Sigmoid colon (tissue), 6 donors: ENCODE measurements at regions not wholly inside any gene's neighbourhood (a gene's known extent, or its start where the extent isn't known, plus 50 kb on each side); places are given as distances from the start of the nearest gene placed in this dataset.

Source experiments
- DNase-seq: peaks from one replicate; pipeline ENCODE4 v3.0.0-alpha.2; 2019
- H3K27ac ChIP-seq, 4 donors: fragments of 200-600 bp; sonication (generic); one replicate each; pipeline ENCODE4 v1.5.1; 2016 to 2019; ENCODE audit warnings: mild to moderate bottlenecking in 1 of 4
- H3K27me3 ChIP-seq, 3 donors: fragments of 200-600 bp; sonication (generic); one replicate each; pipeline ENCODE4 v1.5.1; 2019; ENCODE audit warnings: mild to moderate bottlenecking in 1 of 3
- H3K36me3 ChIP-seq, 4 donors: fragments of 200-600 bp; sonication (generic); one replicate each; pipeline ENCODE4 v1.5.1; 2016 to 2019
- H3K4me1 ChIP-seq, 4 donors: fragments of 200-600 bp; sonication (generic); one replicate each; pipeline ENCODE4 v1.5.1; 2017 to 2019
- H3K4me3 ChIP-seq, 4 donors: fragments of 200-600 bp; sonication (generic); one replicate each; pipeline ENCODE4 v1.5.1; 2017 to 2019; ENCODE audit warnings: mild to moderate bottlenecking in 2 of 4, moderate library complexity in 1 of 4
- H3K9me3 ChIP-seq, 4 donors: fragments of 200-600 bp in 3 of 4; sonication (generic) in 3 of 4; one replicate each; pipeline versions ENCODE4 v1.5.1 to v1.6.1; 2013 to 2019
- EP300 ChIP-seq, 4 donors: sonication (generic); formaldehyde crosslinking; IDR thresholded peaks; one replicate each; pipeline ENCODE4 v1.6.1; 2017; ENCODE audit warnings: antibody characterized with exemption in 4 of 4
- POLR2A ChIP-seq, 2 donors: fragments of 450-650 bp; IDR thresholded peaks; one replicate each; pipeline ENCODE4 v1.6.1; 2016; ENCODE audit warnings: antibody characterized with exemption in 2 of 2, mild to moderate bottlenecking in 2 of 2, moderate library complexity in 2 of 2
- POLR2AphosphoS5 ChIP-seq, 4 donors: sonication (generic); formaldehyde crosslinking; IDR thresholded peaks; one replicate each; pipeline ENCODE4 v1.6.1; 2017; ENCODE audit warnings: antibody characterized with exemption in 4 of 4
- WGBS, 2 donors: extraction: QIAGEN DNeasy Blood & Tissue Kit; methylation state at CpG; one replicate each; pipeline ENCODE4 v1.1.7; 2013; 5-methylcytosine and 5-hydroxymethylcytosine counted together
- intact Hi-C: fragments of 100-400 bp; cut with DNase I; formaldehyde crosslinking; loops from one replicate; pipeline ENCODE4 v1.15.1; 2023
- TF ChIP-seq, protein P1 (sequence below), 4 experiments: fragments of 450-650 bp in 3 of 4; fragments of 200-600 bp in 1 of 4; IDR thresholded peaks; one replicate each; pipeline ENCODE4 v1.5.1; 2016 to 2019; ENCODE audit warnings: antibody characterized with exemption in 4 of 4, mild to moderate bottlenecking in 3 of 4, moderate library complexity in 2 of 4
- donor health status: healthy with polysubstance abuse.
- donor health status: healthy.

DNA sequence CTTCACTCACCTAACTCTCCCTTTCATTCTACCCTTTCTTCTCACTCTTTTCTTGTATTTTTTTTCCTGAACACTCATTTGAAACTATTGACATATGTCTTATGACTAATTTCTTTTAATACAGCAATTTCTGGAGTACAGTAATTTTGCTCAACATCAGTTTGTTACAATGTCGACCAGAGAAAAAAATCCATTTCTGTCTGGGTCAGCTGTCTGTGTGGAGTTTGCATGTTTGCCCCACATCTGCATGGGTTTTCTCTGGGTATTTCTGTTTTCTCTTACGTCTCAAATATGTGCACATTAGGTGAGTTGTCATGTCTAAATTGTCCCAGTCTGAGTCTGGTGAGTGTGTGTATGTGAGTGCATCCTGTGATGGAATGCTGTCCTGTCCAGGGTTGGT is 294.8 kb downstream of the HS3ST1 start:
- no peak overlapping the region for H3K27ac ChIP-seq
- WGBS, 2 donors: 75 to 85% methylated on average over 2 of the region's 2 CpGs
- H3K27me3 ChIP-seq: no peaks in the 10 kb centered on the region
- DNase-seq: no peak
- peaks cover 0 to 3% (median 0%) of the 10 kb centered on the region in 4 donors for H3K9me3 ChIP-seq
- no peak overlapping the region for H3K4me3 ChIP-seq
- TF ChIP-seq, protein P1, sequence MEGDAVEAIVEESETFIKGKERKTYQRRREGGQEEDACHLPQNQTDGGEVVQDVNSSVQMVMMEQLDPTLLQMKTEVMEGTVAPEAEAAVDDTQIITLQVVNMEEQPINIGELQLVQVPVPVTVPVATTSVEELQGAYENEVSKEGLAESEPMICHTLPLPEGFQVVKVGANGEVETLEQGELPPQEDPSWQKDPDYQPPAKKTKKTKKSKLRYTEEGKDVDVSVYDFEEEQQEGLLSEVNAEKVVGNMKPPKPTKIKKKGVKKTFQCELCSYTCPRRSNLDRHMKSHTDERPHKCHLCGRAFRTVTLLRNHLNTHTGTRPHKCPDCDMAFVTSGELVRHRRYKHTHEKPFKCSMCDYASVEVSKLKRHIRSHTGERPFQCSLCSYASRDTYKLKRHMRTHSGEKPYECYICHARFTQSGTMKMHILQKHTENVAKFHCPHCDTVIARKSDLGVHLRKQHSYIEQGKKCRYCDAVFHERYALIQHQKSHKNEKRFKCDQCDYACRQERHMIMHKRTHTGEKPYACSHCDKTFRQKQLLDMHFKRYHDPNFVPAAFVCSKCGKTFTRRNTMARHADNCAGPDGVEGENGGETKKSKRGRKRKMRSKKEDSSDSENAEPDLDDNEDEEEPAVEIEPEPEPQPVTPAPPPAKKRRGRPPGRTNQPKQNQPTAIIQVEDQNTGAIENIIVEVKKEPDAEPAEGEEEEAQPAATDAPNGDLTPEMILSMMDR (IDR thresholded peaks at IDR 0.05): no peak
- TF ChIP-seq POLR2AphosphoS5 (IDR thresholded peaks at IDR 0.05): no peak
- TF ChIP-seq POLR2A (IDR thresholded peaks at IDR 0.05): no peak
- TF ChIP-seq EP300 (IDR thresholded peaks at IDR 0.05): no peak
- intact Hi-C loops: no loop called here
- H3K4me1 ChIP-seq: no peaks in the 10 kb centered on the region
- H3K36me3 ChIP-seq: no peaks in the 10 kb centered on the region

DNA sequence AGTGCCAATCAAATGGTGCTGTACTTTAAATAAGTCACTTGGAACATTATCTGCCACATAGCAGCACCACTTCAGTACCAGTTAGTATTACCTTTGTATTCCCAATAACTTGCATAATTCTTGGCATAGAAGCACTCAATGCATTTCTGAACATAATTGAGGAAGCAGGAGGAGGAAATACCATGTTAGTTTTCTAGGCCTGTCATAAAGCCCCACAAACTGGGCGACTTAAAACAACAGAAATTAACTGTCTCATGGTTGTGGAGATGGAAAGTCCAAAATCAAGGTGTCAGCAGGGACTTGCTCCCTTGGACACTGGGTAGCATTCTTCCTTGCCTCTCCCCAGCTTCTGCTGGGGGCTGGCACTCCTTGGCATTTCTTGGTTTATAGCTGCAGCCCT is 296.2 kb downstream of the HS3ST1 start:
- no peaks in the 10 kb centered on the region for H3K36me3 ChIP-seq
- H3K27ac ChIP-seq: no peak overlapping the region
- no peaks in the 10 kb centered on the region for H3K4me1 ChIP-seq
- peaks cover 0 to 3% (median 0%) of the 10 kb centered on the region in 4 donors for H3K9me3 ChIP-seq
- no peak overlapping the region for H3K4me3 ChIP-seq
- intact Hi-C loops: no loop called here
- H3K27me3 ChIP-seq: no peaks in the 10 kb centered on the region
- TF ChIP-seq, protein P1 (IDR thresholded peaks at IDR 0.05): no peak
- TF ChIP-seq POLR2A (IDR thresholded peaks at IDR 0.05) (no peak), EP300 (IDR thresholded peaks at IDR 0.05) (no peak), POLR2AphosphoS5 (IDR thresholded peaks at IDR 0.05) (no peak)
- DNase-seq: no peak
- WGBS, 2 donors: 6 to 39% methylated on average over 1 of the region's 1 CpG

DNA sequence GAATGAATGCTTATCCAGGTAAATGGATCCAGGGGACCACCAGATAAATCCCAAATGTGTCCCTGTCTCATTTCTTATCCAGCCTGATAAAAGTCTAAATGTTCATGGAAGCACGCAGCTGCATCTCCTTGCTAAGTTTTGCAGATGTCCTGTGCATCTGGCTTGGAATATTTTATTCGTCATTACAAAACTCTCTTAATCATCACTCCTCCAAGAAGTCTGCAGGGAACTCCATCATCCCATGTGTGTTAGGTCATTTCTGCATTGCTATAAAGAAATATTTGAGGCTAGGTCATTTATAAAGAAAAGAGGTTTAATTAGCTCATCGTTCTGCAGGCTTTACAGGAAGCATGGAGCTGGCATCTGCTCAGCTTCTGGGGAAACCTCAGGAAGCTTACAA is 297.2 kb downstream of the HS3ST1 start:
- H3K4me3 ChIP-seq: no peak overlapping the region
- TF ChIP-seq, protein P1 (IDR thresholded peaks at IDR 0.05): no peak
- TF ChIP-seq EP300 (IDR thresholded peaks at IDR 0.05) (no peak), POLR2A (IDR thresholded peaks at IDR 0.05) (no peak), POLR2AphosphoS5 (IDR thresholded peaks at IDR 0.05) (no peak)
- no peaks in the 10 kb centered on the region for H3K4me1 ChIP-seq
- H3K27me3 ChIP-seq: no peaks in the 10 kb centered on the region
- DNase-seq: no peak
- 95% methylated on average over 3 of the region's 3 CpGs for WGBS, 2 donors
- no peaks in the 10 kb centered on the region for H3K36me3 ChIP-seq
- peaks cover 0 to 3% (median 0%) of the 10 kb centered on the region in 4 donors for H3K9me3 ChIP-seq
- intact Hi-C loops: no loop called here
- H3K27ac ChIP-seq: no peak overlapping the region

DNA sequence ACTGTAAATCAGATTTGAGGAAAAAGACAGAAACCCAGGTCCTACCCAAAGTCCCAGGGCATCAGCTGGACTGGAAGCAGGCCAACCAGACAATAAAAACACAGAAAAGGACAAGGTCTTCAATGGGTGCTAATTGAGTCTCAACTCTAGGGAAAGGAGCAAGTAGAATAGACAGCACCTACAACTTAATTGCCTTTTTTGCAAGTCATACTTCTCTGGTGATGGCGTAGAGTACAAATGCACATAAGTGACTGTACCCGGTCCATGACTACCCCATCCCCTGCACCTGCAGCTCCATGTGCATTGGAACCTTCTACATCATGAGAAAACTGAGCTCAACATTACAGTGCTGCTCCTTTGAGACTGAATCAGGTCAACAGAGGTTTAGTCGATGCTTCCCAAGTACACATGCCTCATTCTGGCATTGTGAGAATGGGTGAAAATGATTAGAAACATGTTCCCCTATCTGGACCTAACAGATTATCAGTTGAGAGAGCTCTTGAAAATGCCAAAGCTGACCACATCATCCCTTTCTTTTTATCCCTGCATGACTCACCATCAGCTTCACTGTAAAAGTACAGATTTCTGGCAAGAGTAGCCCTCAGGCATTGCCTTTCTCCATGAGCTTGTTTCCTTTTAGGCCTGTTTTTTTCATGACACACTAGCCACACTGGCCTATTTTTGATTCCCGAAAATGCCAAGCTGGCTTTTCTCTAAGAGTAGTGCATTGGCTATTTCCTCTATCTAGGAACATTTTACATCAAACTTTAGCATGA is 298.3 kb downstream of the HS3ST1 start:
- intact Hi-C loops: no loop called here
- Histone ChIP-seq H3K27ac (no peak overlapping the region), H3K4me3 (no peak overlapping the region), H3K9me3 (peaks cover 0 to 3% (median 0%) of the 10 kb centered on the region in 4 donors), H3K4me1 (no peaks in the 10 kb centered on the region), H3K36me3 (no peaks in the 10 kb centered on the region), H3K27me3 (no peaks in the 10 kb centered on the region)
- no peak for TF ChIP-seq POLR2AphosphoS5 (IDR thresholded peaks at IDR 0.05)
- TF ChIP-seq EP300 (IDR thresholded peaks at IDR 0.05): no peak
- no peak for TF ChIP-seq POLR2A (IDR thresholded peaks at IDR 0.05)
- TF ChIP-seq, protein P1 (IDR thresholded peaks at IDR 0.05): no peak
- no peak for DNase-seq
- WGBS, 2 donors: 91 to 94% methylated on average over 4 of the region's 4 CpGs

DNA sequence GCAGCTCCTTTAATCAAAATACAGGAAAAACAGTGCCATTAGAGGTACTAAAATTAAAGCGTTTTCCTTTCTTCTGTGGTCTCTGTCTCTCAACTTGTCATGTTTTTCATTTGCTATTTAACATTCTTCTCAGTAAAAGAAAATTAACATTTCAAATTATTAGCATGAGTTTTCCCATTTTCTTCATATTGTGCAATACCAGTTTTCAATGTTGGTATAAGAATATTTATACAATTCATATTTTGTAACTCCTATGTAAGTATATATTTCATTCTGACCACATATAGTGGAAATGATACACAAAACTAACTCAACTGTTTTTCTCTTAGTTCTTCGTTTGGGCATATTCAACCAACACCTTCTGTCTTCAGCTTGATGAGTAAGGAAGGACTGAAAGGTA is 308.3 kb downstream of the HS3ST1 start:
- H3K4me1 ChIP-seq: no peaks in the 10 kb centered on the region
- H3K27me3 ChIP-seq: no peaks in the 10 kb centered on the region
- DNase-seq: no peak
- no peak for TF ChIP-seq POLR2A (IDR thresholded peaks at IDR 0.05)
- TF ChIP-seq, protein P1 (IDR thresholded peaks at IDR 0.05): no peak
- TF ChIP-seq EP300 (IDR thresholded peaks at IDR 0.05): no peak
- no peaks in the 10 kb centered on the region for H3K36me3 ChIP-seq
- no peak overlapping the region for H3K27ac ChIP-seq
- 61 to 88% methylated on average over 2 of the region's 2 CpGs for WGBS, 2 donors
- no peaks in the 10 kb centered on the region for H3K9me3 ChIP-seq
- intact Hi-C loops: no loop called here
- H3K4me3 ChIP-seq: no peak overlapping the region
